H9 (cell line): ENCODE measurements at regions not wholly inside any gene's neighbourhood (a gene's known extent, or its start where the extent isn't known, plus 50 kb on each side); places are given as distances from the start of the nearest gene placed in this dataset.

Source experiments
- DNase-seq: peaks from one replicate; pipeline ENCODE4 v3.0.0-alpha.2; 2017
- H2AFZ ChIP-seq: one replicate; pipeline ENCODE4 v1.6.1; 2013; ENCODE audit warnings: mild to moderate bottlenecking, low read length, control low read depth, moderate library complexity
- H2AK5ac ChIP-seq: 2 replicates; pipeline ENCODE4 v1.6.1; 2013; ENCODE audit warnings: low read length, control low read depth, mixed read lengths; ENCODE audit not compliant: insufficient read length
- H2BK120ac ChIP-seq: one replicate; pipeline ENCODE4 v1.6.1; 2013; ENCODE audit warnings: low read depth, mild to moderate bottlenecking, low read length, control low read depth, inconsistent platforms; ENCODE audit not compliant: poor library complexity, severe bottlenecking
- H2BK12ac ChIP-seq: 2 replicates; pipeline ENCODE4 v1.6.1; 2013; ENCODE audit warnings: low read length, control low read depth, mixed read lengths, low read depth; ENCODE audit not compliant: insufficient read length
- H2BK15ac ChIP-seq: 2 replicates; pipeline ENCODE4 v1.6.1; 2013; ENCODE audit warnings: low read depth, low read length, control low read depth
- H2BK20ac ChIP-seq: one replicate; pipeline ENCODE4 v1.6.1; 2013; ENCODE audit warnings: low read depth, mild to moderate bottlenecking, low read length, control low read depth, inconsistent platforms; ENCODE audit not compliant: poor library complexity, severe bottlenecking
- H2BK5ac ChIP-seq: 2 replicates; pipeline ENCODE4 v1.6.1; 2013; ENCODE audit warnings: low read length, control low read depth, mixed read lengths; ENCODE audit not compliant: insufficient read length
- H3K14ac ChIP-seq: 2 replicates; pipeline ENCODE4 v1.6.1; 2013; ENCODE audit warnings: low read length, control low read depth; ENCODE audit not compliant: insufficient read depth
- H3K18ac ChIP-seq: 2 replicates; pipeline ENCODE4 v1.6.1; 2013; ENCODE audit warnings: low read depth, mild to moderate bottlenecking, mixed read lengths, low read length, control low read depth; ENCODE audit not compliant: insufficient read length
- H3K23ac ChIP-seq: 2 replicates; pipeline ENCODE4 v1.6.1; 2013; ENCODE audit warnings: low read length, control low read depth, mixed read lengths, low read depth; ENCODE audit not compliant: insufficient read length
- H3K23me2 ChIP-seq: 2 replicates; pipeline ENCODE4 v1.6.1; 2013; ENCODE audit warnings: low read depth, mild to moderate bottlenecking, mixed read lengths, low read length, control low read depth; ENCODE audit not compliant: insufficient read length, poor library complexity, severe bottlenecking
- H3K27ac ChIP-seq: 2 replicates; pipeline ENCODE4 v1.5.1; 2013; ENCODE audit warnings: low read length, control low read depth, mixed read lengths, low read depth; ENCODE audit not compliant: insufficient read length
- H3K27me3 ChIP-seq: 2 replicates; pipeline ENCODE4 v1.6.1; 2013; ENCODE audit warnings: low read length, control low read depth, inconsistent platforms; ENCODE audit not compliant: insufficient read depth
- H3K4ac ChIP-seq: 2 replicates; pipeline ENCODE4 v1.6.1; 2013; ENCODE audit warnings: low read depth, mild to moderate bottlenecking, control low read depth, inconsistent platforms, low read length, moderate library complexity
- H3K4me1 ChIP-seq: 2 replicates; pipeline ENCODE4 v1.6.1; 2013; ENCODE audit warnings: low read length, control low read depth, inconsistent platforms; ENCODE audit not compliant: insufficient read depth
- H3K4me2 ChIP-seq: 2 replicates; pipeline ENCODE4 v1.6.1; 2013; ENCODE audit warnings: low read length, control low read depth, mixed read lengths; ENCODE audit not compliant: insufficient read length, insufficient read depth
- H3K56ac ChIP-seq: 2 replicates; pipeline ENCODE4 v1.6.1; 2013; ENCODE audit warnings: low read depth, mild to moderate bottlenecking, mixed read lengths, low read length, control low read depth; ENCODE audit not compliant: insufficient read length
- H3K79me1 ChIP-seq: 2 replicates; pipeline ENCODE4 v1.6.1; 2013; ENCODE audit warnings: low read depth, mild to moderate bottlenecking, moderate library complexity, low read length, control low read depth, inconsistent platforms; ENCODE audit not compliant: insufficient read depth, poor library complexity, severe bottlenecking
- H3K79me2 ChIP-seq: 2 replicates; pipeline ENCODE4 v1.6.1; 2013; ENCODE audit warnings: low read length, control low read depth, inconsistent platforms; ENCODE audit not compliant: insufficient read depth
- H3K9ac ChIP-seq: 2 replicates; pipeline ENCODE4 v1.6.1; 2013; ENCODE audit warnings: low read length, control low read depth, mixed read lengths; ENCODE audit not compliant: insufficient read length; ENCODE audit errors: extremely low read depth
- H3K9me3 ChIP-seq: one replicate; pipeline ENCODE4 v1.6.1; 2013; ENCODE audit warnings: low read depth, low read length, inconsistent platforms; ENCODE audit not compliant: control insufficient read depth
- H3T11ph ChIP-seq: one replicate; pipeline ENCODE4 v1.6.1; 2013; ENCODE audit warnings: mild to moderate bottlenecking, low read length, control low read depth, inconsistent platforms
- H4K20me1 ChIP-seq: one replicate; pipeline ENCODE4 v1.6.1; 2013; ENCODE audit not compliant: control insufficient read depth, insufficient read length, insufficient read depth
- H4K5ac ChIP-seq: 2 replicates; pipeline ENCODE4 v1.6.1; 2013; ENCODE audit warnings: low read depth, mild to moderate bottlenecking, mixed read lengths, low read length, control low read depth; ENCODE audit not compliant: insufficient read length
- H4K8ac ChIP-seq: replicated peaks from 2 replicates; pipeline ENCODE4 v1.6.1; 2013; ENCODE audit warnings: low read length, control low read depth, mixed read lengths, low read depth; ENCODE audit not compliant: insufficient read length
- H4K91ac ChIP-seq: 2 replicates; pipeline ENCODE4 v1.6.1; 2013; ENCODE audit warnings: low read depth, mild to moderate bottlenecking, moderate library complexity, mixed read lengths, low read length, control low read depth; ENCODE audit not compliant: insufficient read length
- H3K27ac Mint-ChIP-seq, 3 experiments: 2 replicates in 2 of 3; 3 replicates in 1 of 3; pipeline ENCODE4 v1.8.0; 2020 to 2021; ENCODE audit warnings: mixed read lengths in 3 of 3, mild to moderate bottlenecking in 1 of 3, moderate library complexity in 1 of 3
- H3K27me3 Mint-ChIP-seq: 2 replicates; pipeline ENCODE4 v1.8.0; 2021; ENCODE audit warnings: low read depth, mild to moderate bottlenecking, moderate library complexity, mixed read lengths
- H3K36me3 Mint-ChIP-seq, 3 experiments: 2 replicates in 2 of 3; 3 replicates in 1 of 3; pipeline ENCODE4 v1.8.0; 2020 to 2021; ENCODE audit warnings: low read depth in 3 of 3, mixed read lengths in 3 of 3; ENCODE audit not compliant: insufficient read depth in 1 of 3
- H3K4me1 Mint-ChIP-seq, 2 experiments: 2 replicates each; pipeline ENCODE4 v1.8.0; 2020; ENCODE audit warnings: mixed read lengths in 2 of 2
- H3K4me3 Mint-ChIP-seq, 2 experiments: 2 replicates in 1 of 2; 3 replicates in 1 of 2; pipeline ENCODE4 v1.8.0; 2020 to 2021; ENCODE audit warnings: mild to moderate bottlenecking in 2 of 2, mixed read lengths in 2 of 2, moderate library complexity in 1 of 2
- H3K9me3 Mint-ChIP-seq, 2 experiments: 2 replicates in 1 of 2; 3 replicates in 1 of 2; pipeline ENCODE4 v1.8.0; 2020; ENCODE audit warnings: mild to moderate bottlenecking in 2 of 2, mixed read lengths in 2 of 2, moderate library complexity in 1 of 2
- CTCF ChIP-seq: fragments of 200-600 bp; sonication (generic); conservative IDR thresholded peaks from 3 replicates; pipeline ENCODE4 v1.8.0; 2021; ENCODE audit warnings: antibody characterized with exemption, mild to moderate bottlenecking
- WGBS: extraction: QIAGEN DNeasy Blood & Tissue Kit; methylation state at CpG from one replicate; pipeline ENCODE4 v1.1.7; 2013; ENCODE audit warnings: missing lambda C conversion rate, low lambda C conversion rate, mixed read lengths; ENCODE audit not compliant: insufficient read length; ENCODE audit errors: extremely low coverage; 5-methylcytosine and 5-hydroxymethylcytosine counted together

GRCh38 chr3:36175113-36175812 lies 205.0 kb upstream of the STAC start:
- Histone ChIP-seq H2BK120ac (no peak overlapping the region), H4K8ac (no peak overlapping the region), H4K91ac (no peak overlapping the region), H3K27me3 (no peaks in the 10 kb centered on the region), H2AK5ac (no peak overlapping the region), H3K4ac (no peak overlapping the region), H3K4me1 (peaks cover 8% of the 10 kb centered on the region; the same call in 1 of the 2 replicates), H3K56ac (no peak overlapping the region), H3T11ph (no peak overlapping the region), H3K9me3 (no peaks in the 10 kb centered on the region), H4K20me1 (no peaks in the 10 kb centered on the region), H2BK15ac (no peak overlapping the region), H2AFZ (no peak overlapping the region), H4K5ac (no peak overlapping the region), H3K23ac (no peak overlapping the region), H3K18ac (no peak overlapping the region), H3K23me2 (no peaks in the 10 kb centered on the region), H3K9ac (no peak overlapping the region), H2BK20ac (no peak overlapping the region), H2BK5ac (no peak overlapping the region), H2BK12ac (no peak overlapping the region), H3K14ac (no peak overlapping the region), H3K27ac (no peak overlapping the region), H3K79me2 (no peaks in the 10 kb centered on the region), H3K79me1 (no peaks in the 10 kb centered on the region), H3K4me2 (no peak overlapping the region)
- no peak for DNase-seq
- no peaks in the 10 kb centered on the region for H3K9me3 Mint-ChIP-seq
- WGBS = no CpG with 5 or more reads among the region's 2 CpGs
- no peaks in the 10 kb centered on the region; a peak in 1 of 7 replicates for H3K36me3 Mint-ChIP-seq
- peaks cover 31 to 32% of the 10 kb centered on the region in 2 experiments for H3K4me1 Mint-ChIP-seq
- no peak overlapping the region for H3K4me3 Mint-ChIP-seq
- H3K27me3 Mint-ChIP-seq = peaks cover 1% of the 10 kb centered on the region
- no peak overlapping the region for H3K27ac Mint-ChIP-seq
- TF ChIP-seq CTCF = no peak
